Fibroblast of lung (primary cell): ENCODE measurements at regions not wholly inside any gene's neighbourhood (a gene's known extent, or its start where the extent isn't known, plus 50 kb on each side); places are given as distances from the start of the nearest gene placed in this dataset.
A peak's percentile ranks its signal among the peaks of the same experiment; 100 is the strongest.

ENCODE experiments used
- DNase-seq, 2 donors: peaks; one replicate each; pipeline versions ENCODE4 v3.0.0 to v3.0.0-alpha.2; 2010; ENCODE audit warnings: low read depth in 2 of 2
- H2AFZ ChIP-seq: 2 replicates; pipeline ENCODE4 v1.5.1; 2012; ENCODE audit warnings: low read length, control low read depth, inconsistent platforms
- H3K27ac ChIP-seq: 2 replicates; pipeline ENCODE4 v1.5.1; 2011; ENCODE audit warnings: low read length, control low read depth; ENCODE audit not compliant: insufficient read depth
- H3K27me3 ChIP-seq: 2 replicates; pipeline ENCODE4 v1.5.1; 2011; ENCODE audit warnings: mild to moderate bottlenecking, low read length; ENCODE audit not compliant: control insufficient read depth, insufficient read depth
- H3K36me3 ChIP-seq: 2 replicates; pipeline ENCODE4 v1.5.1; 2011; ENCODE audit warnings: low read length; ENCODE audit not compliant: control insufficient read depth, insufficient read depth
- H3K4me1 ChIP-seq: 2 replicates; pipeline ENCODE4 v1.5.1; 2011; ENCODE audit warnings: low read length; ENCODE audit not compliant: control insufficient read depth, insufficient read depth; ENCODE audit errors: extremely low read depth
- H3K4me2 ChIP-seq: 2 replicates; pipeline ENCODE4 v1.5.1; 2011; ENCODE audit warnings: low read length, control low read depth; ENCODE audit not compliant: insufficient read depth; ENCODE audit errors: extremely low read depth
- H3K4me3 ChIP-seq, 4 experiments: fragments of 200-600 bp in 1 of 4; sonication (generic) in 1 of 4; replicated peaks in 1 of 4; 2 replicates each; pipeline ENCODE4 v1.5.1; 2011 to 2016; ENCODE audit warnings: low read length in 4 of 4, low read depth in 3 of 4, mild to moderate bottlenecking in 3 of 4, control low read depth in 2 of 4, inconsistent platforms in 1 of 4, mixed read lengths in 1 of 4; ENCODE audit not compliant: insufficient read depth in 1 of 4; ENCODE audit errors: control extremely low read depth in 1 of 4
- H3K79me2 ChIP-seq: 2 replicates; pipeline ENCODE4 v1.5.1; 2012; ENCODE audit warnings: mild to moderate bottlenecking, low read length, inconsistent platforms; ENCODE audit not compliant: control insufficient read depth, insufficient read depth
- H3K9ac ChIP-seq: 2 replicates; pipeline ENCODE4 v1.5.1; 2011; ENCODE audit warnings: mild to moderate bottlenecking, low read length, control low read depth; ENCODE audit not compliant: insufficient read depth
- H3K9me3 ChIP-seq: 2 replicates; pipeline ENCODE4 v1.5.1; 2012; ENCODE audit warnings: low read depth, low read length; ENCODE audit not compliant: control insufficient read depth, insufficient read depth
- H4K20me1 ChIP-seq: 2 replicates; pipeline ENCODE4 v1.5.1; 2011; ENCODE audit warnings: low read length; ENCODE audit not compliant: control insufficient read depth, insufficient read depth; ENCODE audit errors: extremely low read depth
- CTCF ChIP-seq, 2 donors: IDR thresholded peaks in 1 of 2; conservative IDR thresholded peaks in 1 of 2; 1 replicate in 1 of 2; 2 replicates in 1 of 2; pipeline ENCODE4 v1.5.1; 2011 to 2012; ENCODE audit warnings: low read length in 2 of 2, control low read depth in 1 of 2, inconsistent platforms in 1 of 2, low read depth in 1 of 2, mild to moderate bottlenecking in 1 of 2
- EZH2 ChIP-seq: IDR thresholded peaks from 2 replicates; pipeline ENCODE4 v1.5.1; 2012; ENCODE audit warnings: low read length, control low read depth, mild to moderate bottlenecking; ENCODE audit errors: missing control alignments

- TF ChIP-seq EZH2 (no peak), CTCF (conservative IDR thresholded peaks at IDR 0.05 in 1 of 2, IDR thresholded peaks at IDR 0.05 in 1 of 2; ENCODE audit: low read depth in 1 of 2, low read length in 2 of 2) (no peak)
- Histone ChIP-seq H3K79me2 (no peaks in the 10 kb centered on the region), H3K4me3 (no peak overlapping the region), H3K4me2 (no peak overlapping the region), H4K20me1 (no peaks in the 10 kb centered on the region), H3K9me3 (no peaks in the 10 kb centered on the region), H3K9ac (no peak overlapping the region), H3K4me1 (no peaks in the 10 kb centered on the region), H3K27ac (no peak overlapping the region), H3K27me3 (no peaks in the 10 kb centered on the region), H2AFZ (no peak overlapping the region), H3K36me3 (no peaks in the 10 kb centered on the region)
- peak in 1 of 2 donors; percentile 18 for DNase-seq
These were observed 117.9 kb downstream of the ETAA1 start for GRCh38 chr2:67515056-67515455.

GRCh38 chr2:67515538-67515937 is 118.4 kb downstream of the ETAA1 start:
- Histone ChIP-seq H3K36me3 (no peaks in the 10 kb centered on the region), H3K27ac (no peak overlapping the region), H3K9me3 (no peaks in the 10 kb centered on the region), H4K20me1 (no peaks in the 10 kb centered on the region), H3K9ac (no peak overlapping the region), H3K79me2 (no peaks in the 10 kb centered on the region), H3K4me3 (no peak overlapping the region), H3K27me3 (no peaks in the 10 kb centered on the region), H3K4me1 (no peaks in the 10 kb centered on the region), H3K4me2 (no peak overlapping the region), H2AFZ (no peak overlapping the region)
- no peak for DNase-seq
- no peak for TF ChIP-seq CTCF (conservative IDR thresholded peaks at IDR 0.05 in 1 of 2, IDR thresholded peaks at IDR 0.05 in 1 of 2; ENCODE audit: low read depth in 1 of 2, low read length in 2 of 2)
- no peak for TF ChIP-seq EZH2

- Histone ChIP-seq H3K9ac (no peak overlapping the region), H3K79me2 (no peaks in the 10 kb centered on the region), H3K4me3 (no peak overlapping the region), H2AFZ (no peak overlapping the region), H3K9me3 (no peaks in the 10 kb centered on the region), H3K36me3 (no peaks in the 10 kb centered on the region), H3K27ac (no peak overlapping the region), H3K27me3 (no peaks in the 10 kb centered on the region), H4K20me1 (no peaks in the 10 kb centered on the region), H3K4me2 (no peak overlapping the region), H3K4me1 (no peaks in the 10 kb centered on the region)
- DNase-seq: no peak
- no peak for TF ChIP-seq CTCF (conservative IDR thresholded peaks at IDR 0.05 in 1 of 2, IDR thresholded peaks at IDR 0.05 in 1 of 2; ENCODE audit: low read depth in 1 of 2, low read length in 2 of 2)
These were observed 119.2 kb downstream of the ETAA1 start for GRCh38 chr2:67516362-67516761.
